Activated naive CD8-positive, alpha-beta T cell treated with anti-CD3 and anti-CD28 coated beads, Interleukin-2, amount 50 U/mL, for 24 hours (primary cell): ENCODE measurements at regions not wholly inside any gene's neighbourhood (a gene's known extent, or its start where the extent isn't known, plus 50 kb on each side); places are given as distances from the start of the nearest gene placed in this dataset.
"Not testable (repeated sequence)": the region's sequence is repeated elsewhere in the genome, so short reads cannot be mapped to it uniquely, and the experiment has no call there.

ENCODE experiments used
- ATAC-seq: fragments of 150-1000 bp; cut with Tn5 transposase; one replicate; pipeline ENCODE4 v1.10.0; 2021
- DNase-seq: peaks from one replicate; pipeline ENCODE4 v3.0.0; 2021
- H3K27ac Mint-ChIP-seq: one replicate; pipeline ENCODE4 v1.8.0; 2021; ENCODE audit warnings: mild to moderate bottlenecking, mixed read lengths
- H3K27me3 Mint-ChIP-seq: one replicate; pipeline ENCODE4 v1.8.0; 2021; ENCODE audit warnings: mixed read lengths
- H3K36me3 Mint-ChIP-seq: one replicate; pipeline ENCODE4 v1.8.0; 2021; ENCODE audit warnings: low read depth, mixed read lengths
- H3K4me1 Mint-ChIP-seq: one replicate; pipeline ENCODE4 v1.8.0; 2021; ENCODE audit warnings: mixed read lengths
- H3K4me3 Mint-ChIP-seq: one replicate; pipeline ENCODE4 v1.8.0; 2021; ENCODE audit warnings: mild to moderate bottlenecking, moderate library complexity, mixed read lengths
- H3K9me3 Mint-ChIP-seq: one replicate; pipeline ENCODE4 v1.8.0; 2021; ENCODE audit warnings: mixed read lengths

- H3K27ac Mint-ChIP-seq = no peak overlapping the region
- peak overlapping the region; percentile 12 for H3K4me3 Mint-ChIP-seq
- ATAC-seq (no peak), DNase-seq (no peak)
- H3K4me1 Mint-ChIP-seq = peaks cover 24% of the 10 kb centered on the region
- H3K36me3 Mint-ChIP-seq = no peaks in the 10 kb centered on the region
- H3K9me3 Mint-ChIP-seq = peaks cover 3% of the 10 kb centered on the region
- no peaks in the 10 kb centered on the region for H3K27me3 Mint-ChIP-seq
Measured at GRCh38 chr3:18223974-18224373, 201.2 kb downstream of the SATB1 start.

GRCh38 chr3:18223571-18223970 lies 201.6 kb downstream of the SATB1 start:
- no peak overlapping the region for H3K27ac Mint-ChIP-seq
- peak; percentile 59 for ATAC-seq
- no peaks in the 10 kb centered on the region for H3K36me3 Mint-ChIP-seq
- peaks cover 3% of the 10 kb centered on the region for H3K9me3 Mint-ChIP-seq
- H3K4me3 Mint-ChIP-seq = no peak overlapping the region
- peaks cover 24% of the 10 kb centered on the region for H3K4me1 Mint-ChIP-seq
- no peaks in the 10 kb centered on the region for H3K27me3 Mint-ChIP-seq
- DNase-seq = peak; percentile 16

- no peaks in the 10 kb centered on the region for H3K27me3 Mint-ChIP-seq
- H3K4me3 Mint-ChIP-seq = no peak overlapping the region
- peaks cover 22% of the 10 kb centered on the region for H3K4me1 Mint-ChIP-seq
- DNase-seq = no peak
- H3K36me3 Mint-ChIP-seq = no peaks in the 10 kb centered on the region
- no peak overlapping the region for H3K27ac Mint-ChIP-seq
- no peaks in the 10 kb centered on the region for H3K9me3 Mint-ChIP-seq
- no peak for ATAC-seq
Measured at GRCh38 chr3:18222686-18223085, 202.5 kb downstream of the SATB1 start.

- Mint-ChIP-seq H3K27me3 (no peaks in the 10 kb centered on the region), H3K4me3 (no peak overlapping the region), H3K36me3 (no peaks in the 10 kb centered on the region), H3K4me1 (peaks cover 10% of the 10 kb centered on the region), H3K27ac (no peak overlapping the region), H3K9me3 (no peaks in the 10 kb centered on the region)
- ATAC-seq (no peak), DNase-seq (no peak)
Measured at GRCh38 chr3:18217507-18218174, 207.5 kb downstream of the SATB1 start.

- Mint-ChIP-seq H3K27ac (no peak overlapping the region), H3K27me3 (no peaks in the 10 kb centered on the region), H3K4me3 (no peak overlapping the region), H3K36me3 (no peaks in the 10 kb centered on the region), H3K9me3 (no peaks in the 10 kb centered on the region), H3K4me1 (peaks cover 10% of the 10 kb centered on the region)
- DNase-seq (no peak), ATAC-seq (no peak)
Measured at GRCh38 chr3:18216996-18217395, 208.1 kb downstream of the SATB1 start.

- no peaks in the 10 kb centered on the region for H3K27me3 Mint-ChIP-seq
- H3K27ac Mint-ChIP-seq = no peak overlapping the region
- peaks cover 10% of the 10 kb centered on the region for H3K4me1 Mint-ChIP-seq
- no peaks in the 10 kb centered on the region for H3K9me3 Mint-ChIP-seq
- no peak overlapping the region for H3K4me3 Mint-ChIP-seq
- H3K36me3 Mint-ChIP-seq = no peaks in the 10 kb centered on the region
- DNase-seq = no peak
- no peak for ATAC-seq
Measured at GRCh38 chr3:18215639-18216038, 209.5 kb downstream of the SATB1 start.

GRCh38 chr3:18211116-18211515 lies 214.0 kb downstream of the SATB1 start:
- H3K4me1 Mint-ChIP-seq = peaks cover 16% of the 10 kb centered on the region
- ATAC-seq (no peak), DNase-seq (no peak)
- H3K36me3 Mint-ChIP-seq = no peaks in the 10 kb centered on the region
- no peak overlapping the region for H3K4me3 Mint-ChIP-seq
- no peaks in the 10 kb centered on the region for H3K9me3 Mint-ChIP-seq
- H3K27me3 Mint-ChIP-seq = no peaks in the 10 kb centered on the region
- H3K27ac Mint-ChIP-seq = no peak overlapping the region

GRCh38 chr3:18208856-18209255 lies 216.3 kb downstream of the SATB1 start:
- Mint-ChIP-seq H3K9me3 (no peaks in the 10 kb centered on the region), H3K4me3 (no peak overlapping the region), H3K27ac (no peak overlapping the region), H3K36me3 (no peaks in the 10 kb centered on the region), H3K27me3 (no peaks in the 10 kb centered on the region), H3K4me1 (peaks cover 8% of the 10 kb centered on the region)
- DNase-seq = no peak
- ATAC-seq = peak; percentile 30

GRCh38 chr3:18208091-18208490 lies 217.0 kb downstream of the SATB1 start:
- DNase-seq (no peak), ATAC-seq (no peak)
- no peaks in the 10 kb centered on the region for H3K36me3 Mint-ChIP-seq
- peaks cover 8% of the 10 kb centered on the region for H3K4me1 Mint-ChIP-seq
- H3K9me3 Mint-ChIP-seq = no peaks in the 10 kb centered on the region
- H3K27ac Mint-ChIP-seq = peak overlapping the region; percentile 23
- no peak overlapping the region for H3K4me3 Mint-ChIP-seq
- H3K27me3 Mint-ChIP-seq = no peaks in the 10 kb centered on the region

- ATAC-seq (peak; percentile 73), DNase-seq (no peak)
- Mint-ChIP-seq H3K27ac (no peak overlapping the region), H3K4me3 (no peak overlapping the region), H3K9me3 (no peaks in the 10 kb centered on the region), H3K4me1 (peaks cover 8% of the 10 kb centered on the region), H3K27me3 (no peaks in the 10 kb centered on the region), H3K36me3 (no peaks in the 10 kb centered on the region)
Measured at GRCh38 chr3:18207226-18207625, 217.9 kb downstream of the SATB1 start.

- not testable (repeated sequence) for H3K36me3 Mint-ChIP-seq
Measured at GRCh38 chr3:18205701-18206100, 219.4 kb downstream of the SATB1 start.

GRCh38 chr3:18201315-18201714 lies 223.8 kb downstream of the SATB1 start:
- DNase-seq (no peak), ATAC-seq (no peak)
- Mint-ChIP-seq H3K27ac (no peak overlapping the region), H3K36me3 (no peaks in the 10 kb centered on the region), H3K4me1 (no peaks in the 10 kb centered on the region), H3K4me3 (no peak overlapping the region), H3K9me3 (peaks cover 28% of the 10 kb centered on the region), H3K27me3 (no peaks in the 10 kb centered on the region)

More at GRCh38 chr3:18205701-18206100, 219.4 kb downstream of the SATB1 start:
- not testable (repeated sequence) for H3K9me3 Mint-ChIP-seq, DNase-seq, H3K4me3 Mint-ChIP-seq, H3K4me1 Mint-ChIP-seq, ATAC-seq, H3K27me3 Mint-ChIP-seq, H3K27ac Mint-ChIP-seq

- Mint-ChIP-seq H3K27ac (no peak overlapping the region), H3K36me3 (no peaks in the 10 kb centered on the region), H3K27me3 (no peaks in the 10 kb centered on the region), H3K4me3 (no peak overlapping the region), H3K9me3 (peaks cover 32% of the 10 kb centered on the region), H3K4me1 (no peaks in the 10 kb centered on the region)
- ATAC-seq (no peak), DNase-seq (no peak)
Measured at GRCh38 chr3:18199757-18200156, 225.4 kb downstream of the SATB1 start.

- H3K27ac Mint-ChIP-seq = no peak overlapping the region
- peaks cover 32% of the 10 kb centered on the region for H3K9me3 Mint-ChIP-seq
Measured at GRCh38 chr3:18195836-18196235, 229.3 kb downstream of the SATB1 start.

GRCh38 chr3:18194431-18194830 lies 230.7 kb downstream of the SATB1 start:
- peaks cover 3% of the 10 kb centered on the region for H3K27me3 Mint-ChIP-seq
- ATAC-seq = no peak
- H3K9me3 Mint-ChIP-seq = peaks cover 26% of the 10 kb centered on the region
- H3K4me3 Mint-ChIP-seq = no peak overlapping the region
- H3K4me1 Mint-ChIP-seq = no peaks in the 10 kb centered on the region
- DNase-seq = no peak
- H3K27ac Mint-ChIP-seq = no peak overlapping the region
- no peaks in the 10 kb centered on the region for H3K36me3 Mint-ChIP-seq

More at GRCh38 chr3:18195836-18196235, 229.3 kb downstream of the SATB1 start:
- no peak overlapping the region for H3K4me3 Mint-ChIP-seq
- ATAC-seq (no peak), DNase-seq (no peak)
- H3K36me3 Mint-ChIP-seq = no peaks in the 10 kb centered on the region
- no peaks in the 10 kb centered on the region for H3K27me3 Mint-ChIP-seq
- H3K4me1 Mint-ChIP-seq = no peaks in the 10 kb centered on the region

GRCh38 chr3:18190646-18191045 lies 234.5 kb downstream of the SATB1 start:
- Mint-ChIP-seq H3K27ac (no peak overlapping the region), H3K4me1 (no peaks in the 10 kb centered on the region), H3K27me3 (peaks cover 6% of the 10 kb centered on the region), H3K36me3 (no peaks in the 10 kb centered on the region), H3K9me3 (peaks cover 4% of the 10 kb centered on the region), H3K4me3 (no peak overlapping the region)
- DNase-seq = no peak
- ATAC-seq = no peak
